Hepatocyte (in vitro differentiated cells): ENCODE measurements at regions not wholly inside any gene's neighbourhood (a gene's known extent, or its start where the extent isn't known, plus 50 kb on each side); places are given as distances from the start of the nearest gene placed in this dataset.

Experiments used
- EZH2 ChIP-seq: fragments of 200-600 bp; sonication (generic); IDR thresholded peaks from 2 replicates; pipeline ENCODE4 v1.6.1; 2016; ENCODE audit warnings: antibody characterized with exemption, mild to moderate bottlenecking, borderline replicate concordance
- TF ChIP-seq, protein P1 (sequence below): fragments of 200-600 bp; sonication (generic); IDR thresholded peaks from 2 replicates; pipeline ENCODE4 v1.5.1; 2016; ENCODE audit warnings: antibody characterized with exemption, mild to moderate bottlenecking; ENCODE audit not compliant: poor library complexity

DNA sequence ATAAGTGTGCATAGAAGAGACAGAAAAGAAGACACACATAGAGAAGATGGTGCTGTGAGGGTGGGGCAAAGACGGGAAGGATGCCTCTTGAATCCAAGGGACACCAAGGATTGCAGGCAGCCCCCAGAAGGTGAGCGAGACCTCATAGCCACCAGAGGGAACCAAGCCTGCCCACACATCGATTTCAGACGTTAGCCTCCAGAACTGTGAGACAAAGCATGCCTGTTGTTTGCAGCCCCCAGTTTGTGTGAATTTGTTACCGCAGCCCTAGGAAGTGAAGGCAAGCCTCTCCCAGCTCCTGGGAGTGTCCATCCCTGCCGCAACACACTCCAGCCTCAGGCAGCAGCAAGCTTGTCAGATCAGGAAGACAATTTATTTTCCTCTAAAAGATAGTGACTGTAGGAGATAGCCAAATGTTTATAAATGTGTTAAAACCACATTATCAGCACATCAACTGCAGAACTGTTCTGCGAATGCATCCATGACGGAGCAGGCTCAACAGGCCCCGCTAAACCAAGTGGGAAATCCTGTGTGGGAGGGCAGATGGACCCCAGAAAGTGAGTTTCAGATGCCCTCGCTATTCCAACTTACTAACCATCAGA, 543.3 kb downstream of the MATN1 start:
- TF ChIP-seq, protein P1, sequence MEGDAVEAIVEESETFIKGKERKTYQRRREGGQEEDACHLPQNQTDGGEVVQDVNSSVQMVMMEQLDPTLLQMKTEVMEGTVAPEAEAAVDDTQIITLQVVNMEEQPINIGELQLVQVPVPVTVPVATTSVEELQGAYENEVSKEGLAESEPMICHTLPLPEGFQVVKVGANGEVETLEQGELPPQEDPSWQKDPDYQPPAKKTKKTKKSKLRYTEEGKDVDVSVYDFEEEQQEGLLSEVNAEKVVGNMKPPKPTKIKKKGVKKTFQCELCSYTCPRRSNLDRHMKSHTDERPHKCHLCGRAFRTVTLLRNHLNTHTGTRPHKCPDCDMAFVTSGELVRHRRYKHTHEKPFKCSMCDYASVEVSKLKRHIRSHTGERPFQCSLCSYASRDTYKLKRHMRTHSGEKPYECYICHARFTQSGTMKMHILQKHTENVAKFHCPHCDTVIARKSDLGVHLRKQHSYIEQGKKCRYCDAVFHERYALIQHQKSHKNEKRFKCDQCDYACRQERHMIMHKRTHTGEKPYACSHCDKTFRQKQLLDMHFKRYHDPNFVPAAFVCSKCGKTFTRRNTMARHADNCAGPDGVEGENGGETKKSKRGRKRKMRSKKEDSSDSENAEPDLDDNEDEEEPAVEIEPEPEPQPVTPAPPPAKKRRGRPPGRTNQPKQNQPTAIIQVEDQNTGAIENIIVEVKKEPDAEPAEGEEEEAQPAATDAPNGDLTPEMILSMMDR = no peak
- TF ChIP-seq EZH2 = no peak
